Caco-2 (cell line): ENCODE measurements at regions not wholly inside any gene's neighbourhood (a gene's known extent, or its start where the extent isn't known, plus 50 kb on each side); places are given as distances from the start of the nearest gene placed in this dataset.

Experiments used
- BruUV-seq: library from RNA; stranded (reverse); fragments of 400-500 nt; replicated peaks from 2 replicates; lab custom pipeline; 2021; lab: Mats Ljungman, UMichigan
- CTCF ChIA-PET: fragments of 300-600 bp; sonication (Branson Sonifier 250); formaldehyde crosslinking; loops from one replicate; lab custom pipeline; 2022; ENCODE audit warnings: antibody characterized with exemption; lab: Charles Lee
- POLR2A ChIA-PET: fragments of 300-600 bp; sonication (Branson Sonifier 250); formaldehyde crosslinking; loops from one replicate; lab custom pipeline; 2022; ENCODE audit warnings: antibody characterized with exemption; lab: Charles Lee
- DNase-seq, 2 experiments: peaks; one replicate each; pipeline versions ENCODE4 v3.0.0 to v3.0.0-alpha.2; 2020 to 2022
- H3K27me3 ChIP-seq: replicated peaks from 2 replicates; pipeline ENCODE4 v1.6.0; 2011; ENCODE audit warnings: low read length; ENCODE audit not compliant: control insufficient read depth, insufficient read depth
- H3K36me3 ChIP-seq: 2 replicates; pipeline ENCODE4 v1.5.1; 2011; ENCODE audit warnings: low read length; ENCODE audit not compliant: control insufficient read depth, insufficient read depth
- H3K4me1 ChIP-seq: fragments of 250-450 bp; sonication (Bioruptor Pico); 2 replicates; pipeline ENCODE4 v1.5.1; 2020; ENCODE audit warnings: mild to moderate bottlenecking
- H3K4me3 ChIP-seq: 2 replicates; pipeline ENCODE4 v1.5.1; 2011; ENCODE audit warnings: low read depth, mild to moderate bottlenecking, control low read depth, low read length
- H3K9me3 ChIP-seq: fragments of 250-450 bp; sonication (Bioruptor Pico); 2 replicates; pipeline ENCODE4 v1.5.1; 2020; ENCODE audit warnings: mild to moderate bottlenecking, moderate library complexity
- H3K27ac Mint-ChIP-seq: one replicate; pipeline ENCODE4 v1.8.0; 2022; ENCODE audit warnings: mixed read lengths; ENCODE audit not compliant: unreplicated experiment
- H3K27me3 Mint-ChIP-seq: one replicate; pipeline ENCODE4 v1.8.0; 2022; ENCODE audit warnings: mixed read lengths; ENCODE audit not compliant: insufficient read depth, unreplicated experiment
- H3K36me3 Mint-ChIP-seq: one replicate; pipeline ENCODE4 v1.8.0; 2022; ENCODE audit warnings: mild to moderate bottlenecking, mixed read lengths; ENCODE audit not compliant: insufficient read depth, unreplicated experiment
- H3K4me1 Mint-ChIP-seq: one replicate; pipeline ENCODE4 v1.8.0; 2022; ENCODE audit warnings: low read depth, mixed read lengths; ENCODE audit not compliant: unreplicated experiment
- H3K4me3 Mint-ChIP-seq: one replicate; pipeline ENCODE4 v1.8.0; 2022; ENCODE audit warnings: mild to moderate bottlenecking, moderate library complexity, mixed read lengths; ENCODE audit not compliant: unreplicated experiment
- H3K9me3 Mint-ChIP-seq: one replicate; pipeline ENCODE4 v1.8.0; 2022; ENCODE audit warnings: mixed read lengths; ENCODE audit not compliant: unreplicated experiment
- intact Hi-C: fragments of 100-400 bp; cut with micrococcal nuclease; formaldehyde crosslinking; loops from one replicate; pipeline ENCODE4 v1.10.0; 2022; ENCODE audit not compliant: unreplicated experiment
- TF ChIP-seq, protein P1 (sequence below), 2 experiments: fragments of 200-600 bp in 1 of 2; IDR thresholded peaks; 1 replicate in 1 of 2; 2 replicates in 1 of 2; pipeline versions ENCODE4 v1.5.1 to v1.8.0; 2011 to 2022; ENCODE audit warnings: antibody characterized with exemption in 1 of 2, control low read depth in 1 of 2, inconsistent platforms in 1 of 2, low read depth in 1 of 2, low read length in 1 of 2, mild to moderate bottlenecking in 1 of 2, moderate library complexity in 1 of 2; ENCODE audit not compliant: insufficient read depth in 1 of 2, severe bottlenecking in 1 of 2, unreplicated experiment in 1 of 2

DNA sequence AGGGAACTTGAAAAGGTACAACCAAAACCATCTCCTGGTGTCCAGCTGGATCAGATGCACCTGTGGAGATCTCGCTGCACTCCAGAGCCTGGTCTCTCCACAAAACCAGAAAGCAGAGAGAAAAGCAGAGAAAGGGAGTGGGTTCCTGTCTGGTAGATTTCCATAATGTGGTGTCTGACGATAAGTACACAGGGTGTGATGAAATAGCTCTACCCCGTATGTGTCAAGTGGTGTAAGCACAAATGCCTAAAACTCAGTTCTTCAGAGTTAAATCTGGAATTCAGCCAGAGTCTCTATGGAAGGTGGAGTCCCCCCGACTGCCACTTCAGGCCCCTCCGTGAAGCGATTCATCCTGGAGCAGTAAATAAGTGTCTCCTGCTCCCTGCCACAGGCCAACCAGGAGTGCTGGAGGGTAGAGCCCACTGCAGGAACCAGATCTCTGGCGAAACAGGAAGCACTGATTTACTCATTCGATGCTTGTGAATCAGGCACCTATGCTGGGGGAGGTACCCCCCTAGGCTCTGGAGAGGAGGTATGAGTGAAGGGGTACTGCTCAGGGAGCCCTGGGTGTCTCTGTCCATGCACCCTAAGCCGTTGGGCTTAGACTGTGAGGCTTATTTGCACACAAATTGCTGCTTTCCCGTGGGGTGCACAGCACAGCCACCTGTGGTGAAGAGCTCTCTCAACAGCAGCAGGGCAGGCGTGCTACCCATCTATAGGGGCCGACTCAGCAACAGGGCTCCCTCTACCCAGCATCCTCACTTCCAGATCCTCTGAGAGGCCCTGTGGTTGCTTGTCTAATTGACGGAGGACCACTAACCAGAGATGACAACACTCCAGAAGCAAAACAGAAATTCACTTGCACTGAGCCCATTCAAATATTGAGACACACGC lies 97.1 kb upstream of the MYOCD start:
- H3K36me3 ChIP-seq: no peaks in the 10 kb centered on the region
- no TSS peak for BruUV-seq
- H3K4me3 ChIP-seq: no peak overlapping the region
- H3K27me3 Mint-ChIP-seq: no peaks in the 10 kb centered on the region
- no peaks in the 10 kb centered on the region for H3K36me3 Mint-ChIP-seq
- H3K4me3 Mint-ChIP-seq: no peak overlapping the region
- TF ChIP-seq, protein P1, sequence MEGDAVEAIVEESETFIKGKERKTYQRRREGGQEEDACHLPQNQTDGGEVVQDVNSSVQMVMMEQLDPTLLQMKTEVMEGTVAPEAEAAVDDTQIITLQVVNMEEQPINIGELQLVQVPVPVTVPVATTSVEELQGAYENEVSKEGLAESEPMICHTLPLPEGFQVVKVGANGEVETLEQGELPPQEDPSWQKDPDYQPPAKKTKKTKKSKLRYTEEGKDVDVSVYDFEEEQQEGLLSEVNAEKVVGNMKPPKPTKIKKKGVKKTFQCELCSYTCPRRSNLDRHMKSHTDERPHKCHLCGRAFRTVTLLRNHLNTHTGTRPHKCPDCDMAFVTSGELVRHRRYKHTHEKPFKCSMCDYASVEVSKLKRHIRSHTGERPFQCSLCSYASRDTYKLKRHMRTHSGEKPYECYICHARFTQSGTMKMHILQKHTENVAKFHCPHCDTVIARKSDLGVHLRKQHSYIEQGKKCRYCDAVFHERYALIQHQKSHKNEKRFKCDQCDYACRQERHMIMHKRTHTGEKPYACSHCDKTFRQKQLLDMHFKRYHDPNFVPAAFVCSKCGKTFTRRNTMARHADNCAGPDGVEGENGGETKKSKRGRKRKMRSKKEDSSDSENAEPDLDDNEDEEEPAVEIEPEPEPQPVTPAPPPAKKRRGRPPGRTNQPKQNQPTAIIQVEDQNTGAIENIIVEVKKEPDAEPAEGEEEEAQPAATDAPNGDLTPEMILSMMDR (IDR thresholded peaks at IDR 0.05; ENCODE audit: insufficient read depth in 1 of 2, low read depth in 1 of 2, low read length in 1 of 2, severe bottlenecking in 1 of 2, unreplicated experiment in 1 of 2): no peak
- no peak overlapping the region for H3K27ac Mint-ChIP-seq
- no peaks in the 10 kb centered on the region for H3K9me3 ChIP-seq
- POLR2A ChIA-PET: no interaction called here
- CTCF ChIA-PET: no interaction called here
- H3K27me3 ChIP-seq: no peaks in the 10 kb centered on the region
- no peaks in the 10 kb centered on the region for H3K9me3 Mint-ChIP-seq
- no peaks in the 10 kb centered on the region for H3K4me1 Mint-ChIP-seq
- intact Hi-C loops: no loop called here
- no peak for DNase-seq
- no peaks in the 10 kb centered on the region for H3K4me1 ChIP-seq

DNA sequence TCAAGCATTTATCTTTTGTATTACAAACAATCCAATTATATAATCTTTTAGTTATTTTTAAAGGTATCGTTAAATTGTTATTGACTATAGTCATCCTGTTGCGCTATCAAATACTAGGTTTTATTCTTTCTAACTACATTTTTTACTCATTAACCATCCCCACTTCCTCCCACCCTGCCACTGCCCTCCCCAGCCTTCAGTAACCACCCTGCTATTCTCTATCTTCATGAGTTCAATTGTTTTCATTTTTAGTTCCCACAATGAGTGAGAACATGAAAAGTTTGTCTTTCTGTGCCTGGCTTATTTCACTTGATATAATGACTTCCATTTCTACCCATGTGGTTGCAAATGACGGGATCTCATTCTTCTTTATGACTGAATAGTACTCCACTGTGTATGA lies 94.1 kb upstream of the MYOCD start:
- ChIA-PET POLR2A (no interaction called here), CTCF (no interaction called here)
- no peak overlapping the region for H3K27ac Mint-ChIP-seq
- H3K4me3 ChIP-seq: no peak overlapping the region
- H3K36me3 ChIP-seq: no peaks in the 10 kb centered on the region
- no peaks in the 10 kb centered on the region for H3K4me1 Mint-ChIP-seq
- no peak for DNase-seq
- no peaks in the 10 kb centered on the region for H3K9me3 ChIP-seq
- no peaks in the 10 kb centered on the region for H3K9me3 Mint-ChIP-seq
- no TSS peak for BruUV-seq
- TF ChIP-seq, protein P1 (IDR thresholded peaks at IDR 0.05; ENCODE audit: insufficient read depth in 1 of 2, low read depth in 1 of 2, low read length in 1 of 2, severe bottlenecking in 1 of 2, unreplicated experiment in 1 of 2): no peak
- no peaks in the 10 kb centered on the region for H3K27me3 Mint-ChIP-seq
- H3K4me1 ChIP-seq: no peaks in the 10 kb centered on the region
- H3K4me3 Mint-ChIP-seq: no peak overlapping the region
- intact Hi-C loops: no loop called here
- no peaks in the 10 kb centered on the region for H3K27me3 ChIP-seq
- H3K36me3 Mint-ChIP-seq: no peaks in the 10 kb centered on the region

DNA sequence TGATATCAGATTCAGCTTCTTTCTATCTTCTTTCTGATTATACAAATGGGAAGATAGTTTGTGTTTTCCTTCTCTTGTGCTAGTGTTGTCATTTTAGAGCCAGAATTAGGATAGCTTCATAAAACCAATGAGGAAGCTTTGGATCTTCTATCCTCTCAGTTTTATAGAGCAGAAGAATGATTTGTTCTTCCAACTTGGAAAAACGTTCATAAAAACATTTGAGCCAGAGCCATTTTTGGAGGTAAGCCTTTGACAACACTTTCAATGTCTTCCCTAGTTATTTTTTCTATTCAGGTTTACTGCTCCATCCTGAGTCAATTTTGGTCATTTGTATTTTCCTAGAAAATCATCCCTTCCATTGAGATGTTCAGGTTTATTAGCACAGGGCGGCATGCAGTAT lies 91.2 kb upstream of the MYOCD start:
- H3K27me3 ChIP-seq: no peaks in the 10 kb centered on the region
- ChIA-PET CTCF (no interaction called here), POLR2A (interaction anchor here (0.8 kb wide), 1 partner anchor 217 kb away, joined by 5 read pairs; no protein-coding TSS in a partner anchor)
- intact Hi-C loops: no loop called here
- H3K4me1 ChIP-seq: no peaks in the 10 kb centered on the region
- TF ChIP-seq, protein P1 (IDR thresholded peaks at IDR 0.05; ENCODE audit: insufficient read depth in 1 of 2, low read depth in 1 of 2, low read length in 1 of 2, severe bottlenecking in 1 of 2, unreplicated experiment in 1 of 2): no peak
- no TSS peak for BruUV-seq
- no peaks in the 10 kb centered on the region for H3K9me3 ChIP-seq
- H3K36me3 Mint-ChIP-seq: no peaks in the 10 kb centered on the region
- H3K27ac Mint-ChIP-seq: no peak overlapping the region
- no peaks in the 10 kb centered on the region for H3K9me3 Mint-ChIP-seq
- H3K27me3 Mint-ChIP-seq: no peaks in the 10 kb centered on the region
- no peak overlapping the region for H3K4me3 Mint-ChIP-seq
- DNase-seq: no peak
- peaks cover 5% of the 10 kb centered on the region for H3K4me1 Mint-ChIP-seq
- no peak overlapping the region for H3K4me3 ChIP-seq
- H3K36me3 ChIP-seq: no peaks in the 10 kb centered on the region
